DMS153 treated with DMSO at 0.1 percent for 48 hours (cell line): ENCODE measurements at regions not wholly inside any gene's neighbourhood (a gene's known extent, or its start where the extent isn't known, plus 50 kb on each side); places are given as distances from the start of the nearest gene placed in this dataset.

Experiments
- DNase-seq: peaks from one replicate; lab custom pipeline; 2025; ENCODE audit not compliant: unreplicated experiment; lab: John Stamatoyannopoulos, UW

- no peak for DNase-seq
These were observed 399.5 kb downstream of the ENC1 start for GRCh38 chr5:74240783-74241750.

- no peak for DNase-seq
These were observed 401.3 kb downstream of the ENC1 start for GRCh38 chr5:74239261-74239660.

- DNase-seq, result no peak
These were observed 402.9 kb downstream of the ENC1 start for GRCh38 chr5:74237571-74238145.

- no peak for DNase-seq
These were observed 405.0 kb downstream of the ENC1 start for GRCh38 chr5:74235552-74235951.

- no peak for DNase-seq
These were observed 407.0 kb downstream of the ENC1 start for GRCh38 chr5:74233571-74233970.

GRCh38 chr5:74233091-74233490 is 407.4 kb downstream of the ENC1 start:
- DNase-seq, result no peak

- no peak for DNase-seq
These were observed 408.3 kb downstream of the ENC1 start for GRCh38 chr5:74232276-74232675.

- no peak for DNase-seq
These were observed 408.8 kb downstream of the ENC1 start for GRCh38 chr5:74231697-74232096.

GRCh38 chr5:74226716-74227485 is 413.6 kb downstream of the ENC1 start:
- DNase-seq, result no peak

- DNase-seq, result no peak
These were observed 414.9 kb downstream of the ENC1 start for GRCh38 chr5:74225587-74225986.

- no peak for DNase-seq
These were observed 416.2 kb downstream of the ENC1 start for GRCh38 chr5:74224331-74224730.

GRCh38 chr5:74222806-74223205 is 417.7 kb downstream of the ENC1 start:
- no peak for DNase-seq

GRCh38 chr5:74221413-74221812 is 419.1 kb downstream of the ENC1 start:
- no peak for DNase-seq

GRCh38 chr5:74216012-74216411 is 424.5 kb downstream of the ENC1 start:
- no peak for DNase-seq

- no peak for DNase-seq
These were observed 428.2 kb downstream of the ENC1 start for GRCh38 chr5:74212336-74212735.

GRCh38 chr5:74209571-74209970 is 431.0 kb downstream of the ENC1 start:
- no peak for DNase-seq

GRCh38 chr5:74206579-74207550 is 433.7 kb downstream of the ENC1 start:
- DNase-seq, result peak; percentile 96

GRCh38 chr5:74205767-74206578 is 434.6 kb downstream of the ENC1 start:
- no peak for DNase-seq

- peak; percentile 51 for DNase-seq
These were observed 439.0 kb downstream of the ENC1 start for GRCh38 chr5:74201334-74202081.
